Large intestine (tissue), 3 donors: ENCODE measurements at regions not wholly inside any gene's neighbourhood (a gene's known extent, or its start where the extent isn't known, plus 50 kb on each side); places are given as distances from the start of the nearest gene placed in this dataset.

ENCODE experiments used
- DNase-seq, 2 donors: peaks; one replicate each; pipeline versions ENCODE4 v3.0.0 to v3.0.0-alpha.2; 2013
- H3K27ac ChIP-seq: one replicate; pipeline ENCODE4 v1.5.1; 2013; ENCODE audit warnings: low read length
- H3K27me3 ChIP-seq: 2 replicates; pipeline ENCODE4 v1.6.1; 2013; ENCODE audit warnings: low read length; ENCODE audit not compliant: control insufficient read depth, insufficient read depth
- H3K36me3 ChIP-seq: 2 replicates; pipeline ENCODE4 v1.6.1; 2013; ENCODE audit warnings: low read length; ENCODE audit not compliant: control insufficient read depth, insufficient read depth
- H3K4me1 ChIP-seq: one replicate; pipeline ENCODE4 v1.6.1; 2013; ENCODE audit warnings: low read length; ENCODE audit not compliant: control insufficient read depth, insufficient read depth
- H3K4me3 ChIP-seq: one replicate; pipeline ENCODE4 v1.5.1; 2013; ENCODE audit warnings: low read length
- H3K9me3 ChIP-seq: one replicate; pipeline ENCODE4 v1.6.1; 2013; ENCODE audit warnings: mild to moderate bottlenecking, low read depth, low read length, moderate library complexity; ENCODE audit not compliant: control insufficient read depth
- WGBS: methylation state at CpG from one replicate; pipeline ENCODE4 v1.1.5; 2013; ENCODE audit warnings: low lambda C conversion rate; ENCODE audit not compliant: insufficient coverage; 5-methylcytosine and 5-hydroxymethylcytosine counted together

DNA sequence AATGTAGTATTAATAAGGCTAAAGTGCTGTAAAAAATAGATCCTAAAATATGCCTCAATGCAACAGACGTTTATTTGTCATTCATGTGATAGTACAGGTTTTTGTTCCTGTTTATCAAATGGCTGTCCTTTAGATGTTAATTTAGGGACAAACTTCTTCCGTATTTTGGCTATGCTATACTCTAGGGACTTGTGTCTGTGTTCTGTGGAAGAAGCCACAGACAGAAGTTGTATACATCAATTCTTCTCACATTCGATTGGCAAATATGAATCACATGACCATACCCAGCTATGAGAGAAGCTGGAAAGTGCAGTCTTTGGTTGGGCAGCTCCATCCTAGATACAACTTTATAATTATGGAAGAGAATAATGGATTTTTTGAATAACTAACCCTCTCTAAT lies 232.7 kb upstream of the SNX7 start:
- Histone ChIP-seq H3K4me1 (no peaks in the 10 kb centered on the region), H3K4me3 (no peak overlapping the region), H3K9me3 (no peaks in the 10 kb centered on the region), H3K27ac (no peak overlapping the region), H3K36me3 (no peaks in the 10 kb centered on the region), H3K27me3 (no peaks in the 10 kb centered on the region)
- 100% methylated on average over 1 of the region's 3 CpGs for WGBS
- DNase-seq: no peak

DNA sequence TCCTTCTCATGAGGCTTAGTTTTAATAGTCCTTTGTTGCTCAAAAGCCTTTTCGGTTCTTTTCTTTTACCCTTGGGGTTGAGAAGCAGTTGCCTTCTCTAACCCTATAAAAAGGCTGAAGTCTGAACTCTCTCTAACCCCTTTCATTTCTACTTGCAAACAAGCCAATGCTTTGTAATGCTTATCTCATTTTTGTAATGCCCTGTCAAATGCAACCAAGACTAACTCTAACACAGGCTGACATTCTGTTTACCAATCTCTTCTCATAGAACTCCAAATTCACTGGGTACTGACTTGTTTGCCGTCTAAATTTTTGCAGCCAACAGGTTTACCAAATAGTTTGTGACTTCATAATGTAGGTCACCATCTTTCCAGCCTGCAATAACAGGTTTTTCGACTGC lies 233.9 kb upstream of the SNX7 start:
- Histone ChIP-seq H3K36me3 (no peaks in the 10 kb centered on the region), H3K9me3 (no peaks in the 10 kb centered on the region), H3K4me1 (no peaks in the 10 kb centered on the region), H3K4me3 (no peak overlapping the region), H3K27ac (no peak overlapping the region), H3K27me3 (no peaks in the 10 kb centered on the region)
- WGBS: 0% methylated on average over 1 of the region's 3 CpGs
- DNase-seq: no peak

DNA sequence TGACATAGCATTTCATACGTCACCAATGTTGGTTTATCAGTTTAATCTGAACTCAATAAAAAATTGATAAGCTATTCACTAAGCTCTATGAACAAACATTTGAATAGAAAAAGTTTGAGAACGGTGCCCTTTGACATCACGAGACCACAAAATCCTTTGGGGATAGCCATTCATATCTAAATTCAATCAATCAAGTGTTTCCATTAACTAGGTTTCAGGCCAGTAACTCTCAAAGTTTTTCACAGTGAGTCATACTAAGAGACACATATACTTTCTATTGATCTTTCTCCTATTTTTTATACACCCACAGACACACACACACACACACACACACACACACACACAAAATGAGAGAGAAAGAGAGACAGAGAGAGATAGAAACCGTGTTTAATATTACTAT lies 235.4 kb upstream of the SNX7 start:
- Histone ChIP-seq H3K9me3 (no peaks in the 10 kb centered on the region), H3K27ac (no peak overlapping the region), H3K4me1 (no peaks in the 10 kb centered on the region), H3K4me3 (no peak overlapping the region), H3K27me3 (no peaks in the 10 kb centered on the region), H3K36me3 (no peaks in the 10 kb centered on the region)
- no peak for DNase-seq
- no CpG with 5 or more reads among the region's 4 CpGs for WGBS

DNA sequence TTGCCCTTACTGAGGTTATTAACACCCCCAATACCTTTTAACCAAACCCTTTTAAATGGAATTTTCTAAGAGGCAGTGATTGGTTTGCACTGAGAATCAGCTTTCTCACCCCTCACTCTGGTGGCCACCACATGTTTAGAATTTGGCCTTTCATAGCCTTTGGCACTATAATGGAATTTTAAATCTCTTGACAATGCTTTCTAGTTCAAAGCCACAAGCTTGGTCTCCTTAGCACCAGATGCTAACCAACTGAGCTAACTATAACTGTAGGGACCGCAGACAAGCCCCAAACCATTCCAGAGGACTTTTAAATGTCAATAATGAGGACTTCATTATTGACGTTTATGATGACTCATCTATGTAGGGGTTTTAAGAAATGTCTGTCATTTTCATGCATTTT lies 238.7 kb upstream of the SNX7 start:
- H3K4me1 ChIP-seq: no peaks in the 10 kb centered on the region
- no peaks in the 10 kb centered on the region for H3K36me3 ChIP-seq
- H3K27ac ChIP-seq: no peak overlapping the region
- no peak for DNase-seq
- no peaks in the 10 kb centered on the region for H3K9me3 ChIP-seq
- no CpG with 5 or more reads among the region's 2 CpGs for WGBS
- no peaks in the 10 kb centered on the region for H3K27me3 ChIP-seq
- no peak overlapping the region for H3K4me3 ChIP-seq

DNA sequence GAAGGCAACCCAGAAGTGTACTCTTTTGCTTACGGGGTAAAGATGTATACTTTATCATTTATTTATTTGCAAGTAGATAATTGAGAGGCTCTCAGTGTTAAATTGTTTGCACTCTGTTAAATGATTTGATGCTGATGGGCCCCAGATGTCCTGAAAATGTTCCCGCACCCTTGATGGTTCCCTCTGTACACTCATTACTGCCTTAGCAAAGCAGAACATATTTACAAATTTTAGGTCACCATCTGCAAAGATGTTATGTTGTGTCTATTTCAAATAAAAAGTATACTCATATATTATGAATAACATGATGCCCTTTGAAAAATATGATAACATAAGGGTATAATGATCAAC lies 240.5 kb upstream of the SNX7 start:
- no peak for DNase-seq
- Histone ChIP-seq H3K36me3 (no peaks in the 10 kb centered on the region), H3K4me3 (no peak overlapping the region), H3K9me3 (no peaks in the 10 kb centered on the region), H3K27ac (no peak overlapping the region), H3K4me1 (no peaks in the 10 kb centered on the region), H3K27me3 (no peaks in the 10 kb centered on the region)
- no CpG with 5 or more reads among the region's 2 CpGs for WGBS

DNA sequence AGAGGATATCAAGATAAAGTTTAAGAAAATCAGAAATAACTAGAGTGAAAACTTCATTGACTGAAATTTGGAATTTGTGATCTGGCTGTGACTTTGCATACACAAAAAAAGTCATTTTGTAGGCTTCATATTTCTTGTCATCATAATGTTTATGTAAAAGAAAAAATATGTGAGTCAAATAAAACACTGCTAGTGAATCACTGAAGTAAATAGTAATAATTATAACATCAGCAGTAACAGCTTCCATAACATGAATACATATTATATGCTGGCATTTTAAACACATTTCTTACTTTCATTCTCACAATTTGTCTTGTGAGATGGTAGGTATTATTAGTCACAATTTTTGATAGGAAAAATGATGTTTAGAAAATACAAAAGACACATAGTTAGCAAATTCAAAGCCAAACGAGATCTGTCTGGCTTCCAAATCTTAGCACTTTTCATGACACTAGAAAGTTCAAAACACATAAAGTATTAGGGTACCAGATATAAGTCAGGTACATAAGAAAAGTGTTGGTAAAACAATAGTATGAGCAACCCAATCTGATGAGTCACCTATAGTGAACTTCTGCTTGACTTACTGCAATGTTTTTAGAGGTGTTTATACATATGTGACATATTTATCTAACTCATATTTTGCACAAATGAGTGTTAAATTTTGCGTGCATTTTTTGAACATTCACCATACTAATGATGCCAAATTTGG lies 241.0 kb upstream of the SNX7 start:
- no peak for DNase-seq
- no peaks in the 10 kb centered on the region for H3K4me1 ChIP-seq
- H3K4me3 ChIP-seq: no peak overlapping the region
- H3K27ac ChIP-seq: no peak overlapping the region
- H3K9me3 ChIP-seq: no peaks in the 10 kb centered on the region
- H3K27me3 ChIP-seq: no peaks in the 10 kb centered on the region
- no peaks in the 10 kb centered on the region for H3K36me3 ChIP-seq
- WGBS: no CpG with 5 or more reads among the region's 2 CpGs

DNA sequence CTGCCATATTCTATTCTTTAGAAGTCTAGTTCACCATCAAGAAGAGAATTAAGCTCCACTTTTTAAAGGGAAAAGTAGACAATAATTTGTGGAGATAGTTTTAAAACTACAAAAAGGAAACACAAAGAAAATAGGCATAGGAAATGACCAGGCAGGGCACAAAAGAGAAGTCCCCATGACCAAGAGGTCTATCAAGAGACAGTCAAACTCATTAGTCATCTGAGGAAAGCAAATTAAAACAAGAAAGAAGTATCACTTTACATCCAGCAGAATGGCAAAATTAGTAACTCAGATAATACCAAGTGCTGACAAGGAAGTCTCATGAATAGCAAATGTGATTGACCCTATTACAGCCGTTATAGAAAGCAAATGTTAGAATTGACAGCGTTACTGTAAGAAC lies 243.7 kb upstream of the SNX7 start:
- no peaks in the 10 kb centered on the region for H3K27me3 ChIP-seq
- no peaks in the 10 kb centered on the region for H3K36me3 ChIP-seq
- no peak overlapping the region for H3K4me3 ChIP-seq
- no peaks in the 10 kb centered on the region for H3K4me1 ChIP-seq
- no peaks in the 10 kb centered on the region for H3K9me3 ChIP-seq
- 100% methylated on average over 1 of the region's 2 CpGs for WGBS
- H3K27ac ChIP-seq: no peak overlapping the region
- DNase-seq: no peak

DNA sequence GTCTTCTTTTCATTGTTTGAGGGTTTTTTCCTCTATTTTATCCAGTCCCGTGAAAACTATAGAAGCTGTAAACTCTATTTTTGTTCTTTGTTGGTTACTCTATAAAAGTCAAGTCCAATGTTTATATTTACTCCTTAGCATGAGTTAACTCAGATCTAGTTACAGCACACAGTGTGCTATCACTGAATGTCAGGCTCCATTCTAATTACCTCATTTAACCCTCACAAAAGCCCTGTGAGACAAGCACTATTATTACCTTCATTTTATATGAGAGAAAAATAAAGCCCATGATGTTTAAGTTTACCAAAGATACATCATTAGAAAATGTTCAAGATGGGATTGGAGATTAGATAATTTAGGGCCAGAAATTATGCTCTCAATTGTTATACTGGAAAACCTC lies 251.4 kb upstream of the SNX7 start:
- Histone ChIP-seq H3K27me3 (no peaks in the 10 kb centered on the region), H3K36me3 (no peaks in the 10 kb centered on the region), H3K4me1 (no peaks in the 10 kb centered on the region), H3K9me3 (no peaks in the 10 kb centered on the region), H3K27ac (no peak overlapping the region), H3K4me3 (no peak overlapping the region)
- 100% methylated on average over 1 of the region's 1 CpG for WGBS
- DNase-seq: no peak

DNA sequence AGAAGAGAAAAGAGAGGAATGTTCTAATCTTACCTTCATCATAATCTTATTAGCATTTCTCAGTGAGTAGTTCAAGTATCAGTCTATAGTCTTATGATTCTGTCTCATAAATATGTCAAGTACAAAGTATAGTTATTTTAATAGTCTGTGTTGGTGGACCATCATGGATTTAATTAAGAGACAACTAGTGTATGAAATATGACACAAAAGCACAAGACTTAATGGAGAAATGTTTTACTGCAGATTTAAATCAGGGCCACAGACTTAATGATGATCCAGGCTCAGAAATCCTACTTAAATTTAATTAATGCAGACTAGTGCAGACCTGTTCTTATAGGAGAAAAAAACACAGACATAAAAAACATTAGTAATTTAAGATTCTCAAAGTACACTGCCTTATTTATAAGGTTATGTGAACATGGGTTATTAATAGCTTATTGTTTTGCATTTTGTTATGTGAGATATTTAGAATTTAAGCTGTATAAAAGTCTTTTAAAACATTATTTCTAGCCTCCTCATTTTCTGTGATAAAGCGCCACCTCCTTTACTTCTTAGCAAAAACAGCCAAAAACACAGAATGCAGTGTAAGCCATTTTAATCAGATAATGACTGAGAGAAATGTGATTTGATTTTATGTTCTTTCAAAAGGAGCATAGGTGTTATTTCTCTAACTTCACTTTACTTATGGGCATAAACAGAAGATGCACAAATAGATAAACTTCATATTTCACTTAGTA lies 255.0 kb upstream of the SNX7 start:
- no peaks in the 10 kb centered on the region for H3K27me3 ChIP-seq
- no peak overlapping the region for H3K27ac ChIP-seq
- H3K4me1 ChIP-seq: no peaks in the 10 kb centered on the region
- no peaks in the 10 kb centered on the region for H3K9me3 ChIP-seq
- WGBS: no CpG with 5 or more reads among the region's 1 CpG
- no peak for DNase-seq
- no peaks in the 10 kb centered on the region for H3K36me3 ChIP-seq
- H3K4me3 ChIP-seq: no peak overlapping the region

DNA sequence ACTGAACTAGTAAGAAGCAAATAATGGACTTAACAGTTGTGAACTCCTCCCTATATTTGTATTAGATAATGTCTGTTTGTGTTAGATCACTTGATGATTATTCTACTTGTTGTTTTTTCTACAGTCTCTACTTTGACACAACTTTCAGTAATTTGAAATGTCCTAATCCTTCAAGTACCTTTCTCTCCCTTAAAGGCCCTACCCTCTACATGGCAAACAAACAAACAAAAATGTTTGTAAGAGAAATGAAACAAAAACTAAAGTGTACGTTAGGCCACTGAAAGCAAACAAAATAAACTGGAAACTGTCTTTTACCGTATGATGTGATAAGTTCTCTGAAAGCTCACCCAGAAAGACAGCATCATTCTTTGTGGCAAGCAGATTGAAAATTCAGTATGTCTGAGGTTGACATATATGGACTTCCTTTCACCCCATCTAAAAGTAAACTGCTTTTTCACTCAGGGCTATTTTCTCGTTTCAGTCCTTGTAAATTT lies 255.9 kb upstream of the SNX7 start:
- Histone ChIP-seq H3K27ac (no peak overlapping the region), H3K27me3 (no peaks in the 10 kb centered on the region), H3K4me3 (no peak overlapping the region), H3K36me3 (no peaks in the 10 kb centered on the region), H3K9me3 (no peaks in the 10 kb centered on the region), H3K4me1 (no peaks in the 10 kb centered on the region)
- DNase-seq: no peak
- WGBS: 18% methylated on average over 2 of the region's 3 CpGs

DNA sequence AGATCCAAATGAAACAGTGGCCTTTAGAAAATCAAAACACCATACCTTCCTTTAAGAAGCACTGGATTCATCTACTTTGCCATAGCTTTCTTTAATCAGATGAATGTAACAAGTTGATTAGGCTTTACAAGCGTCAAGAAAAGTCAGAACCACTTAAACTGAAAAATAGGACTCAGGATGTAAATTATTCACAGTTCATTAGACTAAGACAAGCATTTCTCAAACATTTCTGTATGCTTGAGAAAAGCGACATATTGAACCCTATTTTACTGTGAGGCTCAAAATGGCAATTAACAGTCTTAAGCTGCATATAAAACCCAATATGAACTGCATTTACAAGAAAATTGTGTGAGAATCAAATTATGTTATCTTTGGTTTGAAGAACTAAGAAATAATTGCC lies 256.7 kb upstream of the SNX7 start:
- 100% methylated on average over 1 of the region's 2 CpGs for WGBS
- H3K27ac ChIP-seq: no peak overlapping the region
- H3K27me3 ChIP-seq: no peaks in the 10 kb centered on the region
- H3K36me3 ChIP-seq: no peaks in the 10 kb centered on the region
- H3K9me3 ChIP-seq: no peaks in the 10 kb centered on the region
- no peaks in the 10 kb centered on the region for H3K4me1 ChIP-seq
- no peak for DNase-seq
- H3K4me3 ChIP-seq: no peak overlapping the region
